GM12891 (cell line): ENCODE measurements at regions not wholly inside any gene's neighbourhood (a gene's known extent, or its start where the extent isn't known, plus 50 kb on each side); places are given as distances from the start of the nearest gene placed in this dataset.
A peak's percentile ranks its signal among the peaks of the same experiment; 100 is the strongest.
"Not testable (repeated sequence)": the region's sequence is repeated elsewhere in the genome, so short reads cannot be mapped to it uniquely, and the experiment has no call there.

ENCODE experiments used
- DNase-seq: peaks from one replicate; pipeline ENCODE4 v3.0.0; 2011; ENCODE audit warnings: low spot score; ENCODE audit not compliant: insufficient read length
- FAIRE-seq: peaks from 2 replicates; lab custom pipeline; 2011; peaks lifted over from hg19 to GRCh38; lab: Jason Lieb, UNC
- PAX5 ChIP-seq: IDR thresholded peaks from 2 replicates; pipeline ENCODE4 v1.6.1; 2011; ENCODE audit warnings: low read length, moderate library complexity, mild to moderate bottlenecking; ENCODE audit not compliant: insufficient read depth, severe bottlenecking
- POLR2A ChIP-seq: IDR thresholded peaks from 2 replicates; pipeline ENCODE4 v1.6.1; 2011; ENCODE audit warnings: low read depth, low read length, control low read depth
- POLR2AphosphoS5 ChIP-seq: IDR thresholded peaks from 2 replicates; pipeline ENCODE4 v1.6.1; 2011; ENCODE audit warnings: low read depth, low read length, control low read depth
- POU2F2 ChIP-seq: IDR thresholded peaks from 2 replicates; pipeline ENCODE4 v1.6.1; 2011; ENCODE audit warnings: low read depth, mild to moderate bottlenecking, control low read depth, low read length, moderate library complexity
- SPI1 ChIP-seq: IDR thresholded peaks from 2 replicates; pipeline ENCODE4 v1.6.1; 2011; ENCODE audit warnings: low read depth, low read length, control low read depth
- TAF1 ChIP-seq: IDR thresholded peaks from 2 replicates; pipeline ENCODE4 v1.6.1; 2011; ENCODE audit warnings: low read depth, low read length, control low read depth

DNA sequence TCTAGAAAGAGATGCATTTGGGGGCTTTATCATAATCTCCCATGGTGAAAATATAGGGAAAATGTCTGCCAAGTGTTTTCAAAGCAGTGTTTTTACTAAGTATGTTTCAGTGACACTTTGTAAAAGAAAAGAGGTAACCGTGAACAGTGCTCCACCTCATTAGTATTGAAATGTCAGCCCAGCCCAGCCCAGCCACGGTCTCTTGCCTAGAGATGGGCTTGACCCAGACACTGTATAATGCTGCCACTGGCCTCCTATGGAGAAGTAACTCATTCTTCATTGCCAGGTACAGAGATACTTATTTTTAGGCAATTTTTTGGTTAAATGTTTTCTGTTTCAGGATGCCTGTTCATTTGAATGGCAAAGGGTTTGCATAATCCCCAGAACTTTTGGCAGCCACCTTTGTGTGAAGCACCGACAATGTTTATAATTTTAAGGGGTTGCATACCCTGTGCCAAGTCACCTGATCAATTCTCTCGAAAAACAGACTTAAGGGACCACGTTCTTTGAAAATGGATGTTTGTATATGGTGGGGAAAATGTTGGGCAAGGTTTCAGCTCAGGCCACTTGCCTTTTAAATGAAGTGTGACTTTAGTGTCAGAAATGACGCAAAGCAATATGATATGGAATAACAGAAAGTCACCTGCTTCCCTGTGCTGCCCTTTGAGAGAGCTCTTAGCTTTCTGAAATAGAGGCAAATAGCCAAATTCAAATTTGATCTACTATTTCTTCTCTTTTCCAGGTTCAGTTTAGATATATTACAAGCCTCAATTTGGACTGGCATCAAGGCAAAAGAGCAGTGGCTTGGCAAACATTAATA is 314.5 kb upstream of the RGPD4 start:
- DNase-seq, result no peak
- TF ChIP-seq PAX5, result no peak
- no peak for TF ChIP-seq SPI1
- no peak for TF ChIP-seq POU2F2
- TF ChIP-seq TAF1, result no peak
- FAIRE-seq, result no peak

DNA sequence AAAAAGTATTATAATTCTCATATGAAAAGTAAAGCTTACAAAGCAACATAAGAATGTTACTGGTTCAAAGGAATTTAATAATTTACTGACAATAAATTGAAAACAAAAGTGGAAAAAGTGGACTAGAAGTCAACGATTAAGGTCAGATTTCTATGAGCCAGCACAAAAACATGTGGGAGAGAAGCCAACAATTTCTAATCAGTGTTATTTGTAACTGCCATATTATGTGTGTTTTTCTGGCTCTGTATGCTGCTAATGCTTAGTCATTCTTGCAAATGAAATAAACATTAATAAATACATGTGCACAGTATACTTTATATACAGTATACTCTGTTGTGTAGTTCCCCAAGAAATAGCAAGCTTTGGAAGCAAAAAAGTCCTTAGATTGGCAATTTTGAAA is 301.3 kb upstream of the RGPD4 start:
- no peak for TF ChIP-seq POLR2A
- no peak for TF ChIP-seq POU2F2
- TF ChIP-seq PAX5, result no peak
- no peak for TF ChIP-seq TAF1
- TF ChIP-seq SPI1, result no peak
- no peak for TF ChIP-seq POLR2AphosphoS5
- no peak for DNase-seq
- FAIRE-seq, result no peak

DNA sequence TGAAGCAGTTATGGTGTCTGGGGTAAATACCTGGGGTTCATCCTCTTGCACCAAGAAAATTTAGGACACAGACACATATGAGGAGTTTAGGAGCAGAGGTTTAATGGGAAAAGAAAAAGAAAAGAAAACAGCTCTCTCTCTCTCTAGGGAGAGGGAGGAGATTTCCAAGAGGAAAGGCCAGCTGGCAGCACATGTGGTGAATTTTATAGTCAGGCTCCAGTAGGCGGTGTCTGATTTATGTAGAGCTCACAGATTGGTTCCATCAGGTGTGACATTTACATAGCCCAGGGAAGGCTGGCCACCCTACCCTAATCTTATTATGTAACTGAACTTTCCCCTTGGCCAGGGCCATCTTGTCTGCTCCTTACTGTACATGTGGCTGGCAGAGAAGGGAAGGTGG is 297.5 kb upstream of the RGPD4 start:
- FAIRE-seq (no peak), DNase-seq (no peak)
- no peak for TF ChIP-seq POLR2AphosphoS5
- no peak for TF ChIP-seq PAX5
- no peak for TF ChIP-seq TAF1
- TF ChIP-seq POU2F2, result no peak
- TF ChIP-seq SPI1, result no peak
- TF ChIP-seq POLR2A, result no peak

- TF ChIP-seq SPI1, result no peak
- TF ChIP-seq TAF1, result no peak
- TF ChIP-seq PAX5, result no peak
- no peak for TF ChIP-seq POLR2A
- no peak for TF ChIP-seq POU2F2
- TF ChIP-seq POLR2AphosphoS5, result no peak
- FAIRE-seq (no peak), DNase-seq (no peak)
Measured at GRCh38 chr2:107530046-107530445, 296.6 kb upstream of the RGPD4 start.

- DNase-seq (no peak), FAIRE-seq (no peak)
- TF ChIP-seq PAX5 (no peak), POU2F2 (no peak), POLR2AphosphoS5 (no peak), POLR2A (no peak), SPI1 (no peak), TAF1 (no peak)
Measured at GRCh38 chr2:107534926-107535325, 291.8 kb upstream of the RGPD4 start.

- FAIRE-seq, DNase-seq: not testable (repeated sequence)
Measured at GRCh38 chr2:107535905-107536689, 290.6 kb upstream of the RGPD4 start.

- TF ChIP-seq SPI1, result no peak
- TF ChIP-seq POLR2AphosphoS5, result no peak
- no peak for TF ChIP-seq PAX5
- TF ChIP-seq TAF1, result no peak
- no peak for TF ChIP-seq POU2F2
- TF ChIP-seq POLR2A, result no peak
- DNase-seq, result no peak
- no peak for FAIRE-seq
Measured at GRCh38 chr2:107542314-107542740, 284.4 kb upstream of the RGPD4 start.

DNA sequence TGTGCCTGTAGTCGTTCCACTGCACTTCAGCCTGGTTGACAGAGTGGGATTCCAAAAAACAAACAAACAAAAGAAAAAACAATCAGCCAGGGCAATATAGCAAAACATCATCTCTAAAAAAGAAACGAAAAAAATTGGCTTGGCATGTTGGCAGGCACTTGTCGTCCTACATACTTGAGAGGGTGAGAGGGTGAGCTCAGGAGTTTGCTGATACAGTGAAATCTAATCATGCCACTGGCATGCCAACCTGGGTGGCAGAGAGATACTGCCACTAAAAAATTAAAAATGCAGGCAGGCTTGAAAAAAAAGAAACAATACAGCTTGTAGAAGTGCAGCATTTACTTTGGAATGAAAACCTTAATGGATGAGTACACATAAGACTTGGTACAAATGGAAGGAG is 282.9 kb upstream of the RGPD4 start:
- no peak for DNase-seq
- TF ChIP-seq SPI1, result no peak
- no peak for FAIRE-seq

GRCh38 chr2:107545066-107545465 is 281.6 kb upstream of the RGPD4 start:
- FAIRE-seq, result no peak
- no peak for DNase-seq
- TF ChIP-seq SPI1 (peak; percentile 77), TAF1 (no peak), POU2F2 (no peak)

GRCh38 chr2:107545851-107546250 is 280.8 kb upstream of the RGPD4 start:
- DNase-seq (no peak), FAIRE-seq (no peak)
- TF ChIP-seq SPI1, result no peak
- TF ChIP-seq POLR2A, result no peak
